ENCODE measurements at regions not wholly inside any gene's neighbourhood (a gene's known extent, or its start where the extent isn't known, plus 50 kb on each side); places are given as distances from the start of the nearest gene placed in this dataset.

DNA sequence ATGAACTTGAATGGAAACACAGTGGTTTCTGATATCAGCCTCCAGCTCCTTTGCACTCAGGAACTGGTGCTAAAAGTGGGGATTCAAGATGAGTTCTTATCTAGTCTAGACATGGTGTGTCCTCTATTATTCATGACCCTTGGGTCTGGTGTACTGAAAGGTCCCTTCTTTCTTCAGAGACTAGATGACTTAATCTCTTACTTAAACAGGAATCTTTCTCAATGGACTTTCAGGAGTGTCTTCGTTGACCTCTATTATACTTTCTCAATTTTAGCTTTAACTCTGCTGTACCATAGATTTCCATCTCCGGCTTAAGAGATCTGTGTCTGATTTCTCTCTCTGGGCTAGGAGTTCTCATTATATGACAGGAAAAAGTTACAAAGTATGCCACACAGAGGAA, 83.5 kb upstream of the INHBA start:
- no peaks in the 10 kb centered on the region for H3K36me3 ChIP-seq (ENCODE audit: control insufficient read depth, insufficient read depth, low read length)
- H3K27me3 ChIP-seq (ENCODE audit: control insufficient read depth, insufficient read depth, low read length) = no peaks in the 10 kb centered on the region
- TF ChIP-seq, protein P1, sequence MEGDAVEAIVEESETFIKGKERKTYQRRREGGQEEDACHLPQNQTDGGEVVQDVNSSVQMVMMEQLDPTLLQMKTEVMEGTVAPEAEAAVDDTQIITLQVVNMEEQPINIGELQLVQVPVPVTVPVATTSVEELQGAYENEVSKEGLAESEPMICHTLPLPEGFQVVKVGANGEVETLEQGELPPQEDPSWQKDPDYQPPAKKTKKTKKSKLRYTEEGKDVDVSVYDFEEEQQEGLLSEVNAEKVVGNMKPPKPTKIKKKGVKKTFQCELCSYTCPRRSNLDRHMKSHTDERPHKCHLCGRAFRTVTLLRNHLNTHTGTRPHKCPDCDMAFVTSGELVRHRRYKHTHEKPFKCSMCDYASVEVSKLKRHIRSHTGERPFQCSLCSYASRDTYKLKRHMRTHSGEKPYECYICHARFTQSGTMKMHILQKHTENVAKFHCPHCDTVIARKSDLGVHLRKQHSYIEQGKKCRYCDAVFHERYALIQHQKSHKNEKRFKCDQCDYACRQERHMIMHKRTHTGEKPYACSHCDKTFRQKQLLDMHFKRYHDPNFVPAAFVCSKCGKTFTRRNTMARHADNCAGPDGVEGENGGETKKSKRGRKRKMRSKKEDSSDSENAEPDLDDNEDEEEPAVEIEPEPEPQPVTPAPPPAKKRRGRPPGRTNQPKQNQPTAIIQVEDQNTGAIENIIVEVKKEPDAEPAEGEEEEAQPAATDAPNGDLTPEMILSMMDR (IDR thresholded peaks at IDR 0.05; ENCODE audit: insufficient read depth, low read depth, low read length) = no peak
- H3K4me3 ChIP-seq (ENCODE audit: low read depth, low read length) = no peak overlapping the region
- DNase-seq (ENCODE audit: low read depth) = no peak
- ChIA-PET POLR2A (no interaction called here), CTCF (no interaction called here)

DNA sequence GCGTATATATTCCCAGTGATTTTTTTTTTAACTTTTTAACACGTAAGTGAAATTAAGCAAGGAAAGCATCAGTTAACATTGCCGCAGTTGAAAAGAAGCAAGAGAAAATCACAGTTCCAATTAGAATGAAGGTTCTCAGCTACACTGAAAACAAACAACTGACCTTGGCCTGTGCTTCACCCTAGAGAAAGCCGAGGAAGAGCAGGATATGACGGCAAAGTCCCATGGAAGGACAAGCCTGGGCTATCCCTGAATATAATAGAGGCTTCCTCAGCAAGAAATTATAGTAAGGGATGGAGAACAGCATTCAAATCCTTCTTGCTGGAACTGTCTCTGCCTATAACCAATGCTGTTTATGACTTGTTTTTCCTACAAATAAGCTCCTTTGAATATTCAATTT, 83.0 kb upstream of the INHBA start:
- DNase-seq (ENCODE audit: low read depth) = no peak
- ChIA-PET POLR2A (no interaction called here), CTCF (no interaction called here)
- no peaks in the 10 kb centered on the region for H3K36me3 ChIP-seq (ENCODE audit: control insufficient read depth, insufficient read depth, low read length)
- no peaks in the 10 kb centered on the region for H3K27me3 ChIP-seq (ENCODE audit: control insufficient read depth, insufficient read depth, low read length)
- TF ChIP-seq, protein P1 (IDR thresholded peaks at IDR 0.05; ENCODE audit: insufficient read depth, low read depth, low read length) = no peak
- H3K4me3 ChIP-seq (ENCODE audit: low read depth, low read length) = no peak overlapping the region

DNA sequence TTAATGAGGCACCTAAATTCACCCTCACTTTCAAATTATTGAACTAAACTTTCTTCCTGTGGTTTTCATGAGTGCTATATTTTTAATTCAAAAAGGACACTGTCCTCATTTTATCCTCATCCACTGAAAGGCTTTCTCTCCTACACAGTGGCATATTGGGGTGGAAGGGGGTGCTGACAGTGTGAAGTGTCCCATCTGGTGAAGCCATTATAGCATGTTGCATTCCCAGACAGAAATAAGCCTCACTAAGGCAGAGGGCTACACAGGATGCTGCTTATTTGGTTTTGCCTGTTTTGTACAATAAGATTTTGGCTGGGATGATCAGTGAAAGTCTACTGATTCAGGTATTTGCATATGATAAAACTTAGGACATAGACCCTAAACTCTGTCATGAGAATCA, 82.4 kb upstream of the INHBA start:
- TF ChIP-seq, protein P1 (IDR thresholded peaks at IDR 0.05; ENCODE audit: insufficient read depth, low read depth, low read length) = no peak
- ChIA-PET CTCF (no interaction called here), POLR2A (no interaction called here)
- Histone ChIP-seq H3K4me3 (ENCODE audit: low read depth, low read length) (no peak overlapping the region), H3K36me3 (ENCODE audit: control insufficient read depth, insufficient read depth, low read length) (no peaks in the 10 kb centered on the region), H3K27me3 (ENCODE audit: control insufficient read depth, insufficient read depth, low read length) (no peaks in the 10 kb centered on the region)
- DNase-seq (ENCODE audit: low read depth) = no peak

GRCh38 chr7:41779918-41780317, 77.0 kb upstream of the INHBA start:
- TF ChIP-seq, protein P1 (IDR thresholded peaks at IDR 0.05; ENCODE audit: insufficient read depth, low read depth, low read length) = no peak
- CTCF ChIA-PET = interaction anchor here (0.6 to 1.2 kb wide), 3 partner anchors 11 to 29 kb away, joined by 3 to 4 read pairs (median 3); no protein-coding TSS in a partner anchor
- Histone ChIP-seq H3K36me3 (ENCODE audit: control insufficient read depth, insufficient read depth, low read length) (no peaks in the 10 kb centered on the region), H3K4me3 (ENCODE audit: low read depth, low read length) (no peak overlapping the region), H3K27me3 (ENCODE audit: control insufficient read depth, insufficient read depth, low read length) (no peaks in the 10 kb centered on the region)
- DNase-seq (ENCODE audit: low read depth) = no peak
- POLR2A ChIA-PET = interaction anchor here (0.6 kb wide), 1 partner anchor 115 kb away, joined by 3 read pairs; no protein-coding TSS in a partner anchor

GRCh38 chr7:41777894-41778596, 75.2 kb upstream of the INHBA start:
- Histone ChIP-seq H3K4me3 (ENCODE audit: low read depth, low read length) (no peak overlapping the region), H3K27me3 (ENCODE audit: control insufficient read depth, insufficient read depth, low read length) (no peaks in the 10 kb centered on the region), H3K36me3 (ENCODE audit: control insufficient read depth, insufficient read depth, low read length) (no peaks in the 10 kb centered on the region)
- TF ChIP-seq, protein P1 (IDR thresholded peaks at IDR 0.05; ENCODE audit: insufficient read depth, low read depth, low read length) = no peak
- CTCF ChIA-PET = no interaction called here
- DNase-seq (ENCODE audit: low read depth) = no peak
- POLR2A ChIA-PET = no interaction called here

Data from BJ (cell line).